Fibroblast of gingiva (primary cell): ENCODE measurements at regions not wholly inside any gene's neighbourhood (a gene's known extent, or its start where the extent isn't known, plus 50 kb on each side); places are given as distances from the start of the nearest gene placed in this dataset.

Experiments used
- DNase-seq: peaks from one replicate; pipeline ENCODE4 v3.0.0-alpha.2; 2011; ENCODE audit warnings: low read depth

GRCh38 chr9:75616052-75616451 lies 274.4 kb upstream of the PCSK5 start:
- DNase-seq = no peak

GRCh38 chr9:75616841-75617566 lies 273.5 kb upstream of the PCSK5 start:
- DNase-seq = no peak

DNA sequence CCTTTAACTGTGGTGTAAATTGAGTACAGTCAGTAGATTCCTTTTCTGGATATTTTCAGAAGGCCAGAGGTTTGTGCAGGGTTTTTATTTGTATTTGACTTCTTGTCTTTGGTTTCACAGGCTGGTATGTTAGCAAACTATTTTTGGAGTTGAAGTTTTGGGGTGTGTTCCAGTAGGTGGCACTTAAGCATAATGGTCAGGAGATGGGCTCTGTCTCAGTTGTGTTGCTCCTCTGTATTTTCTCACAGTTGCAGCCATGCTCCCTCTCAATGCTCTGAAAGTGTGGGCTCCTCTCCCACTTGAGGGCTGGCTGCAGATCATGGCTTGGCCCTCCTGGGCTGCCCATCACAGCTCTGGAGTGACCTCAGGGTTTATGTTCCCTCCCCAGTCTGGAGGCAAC lies 267.0 kb upstream of the PCSK5 start:
- no peak for DNase-seq

GRCh38 chr9:75624998-75625397 lies 265.5 kb upstream of the PCSK5 start:
- DNase-seq = no peak

GRCh38 chr9:75626860-75627259 lies 263.6 kb upstream of the PCSK5 start:
- DNase-seq = peak; percentile 2

DNA sequence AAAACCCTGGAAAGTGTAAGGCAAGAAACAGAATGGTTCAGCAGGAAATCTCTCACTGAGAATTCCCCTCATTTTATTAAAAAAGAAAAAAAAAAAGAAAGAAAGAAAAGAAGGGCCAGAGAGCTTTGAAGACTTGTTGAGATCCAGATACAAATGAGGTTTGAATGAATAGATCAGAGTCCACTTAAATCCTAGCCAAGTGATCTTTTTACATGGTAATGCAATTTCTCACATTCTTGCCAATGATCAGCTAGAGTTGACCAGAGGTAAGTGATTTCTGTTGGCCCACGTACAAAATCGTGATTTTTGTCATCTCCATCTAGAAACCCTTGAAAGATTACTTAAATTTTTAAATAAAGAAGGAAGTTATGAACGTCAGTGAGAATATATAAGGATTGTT lies 261.5 kb upstream of the PCSK5 start:
- DNase-seq = no peak

DNA sequence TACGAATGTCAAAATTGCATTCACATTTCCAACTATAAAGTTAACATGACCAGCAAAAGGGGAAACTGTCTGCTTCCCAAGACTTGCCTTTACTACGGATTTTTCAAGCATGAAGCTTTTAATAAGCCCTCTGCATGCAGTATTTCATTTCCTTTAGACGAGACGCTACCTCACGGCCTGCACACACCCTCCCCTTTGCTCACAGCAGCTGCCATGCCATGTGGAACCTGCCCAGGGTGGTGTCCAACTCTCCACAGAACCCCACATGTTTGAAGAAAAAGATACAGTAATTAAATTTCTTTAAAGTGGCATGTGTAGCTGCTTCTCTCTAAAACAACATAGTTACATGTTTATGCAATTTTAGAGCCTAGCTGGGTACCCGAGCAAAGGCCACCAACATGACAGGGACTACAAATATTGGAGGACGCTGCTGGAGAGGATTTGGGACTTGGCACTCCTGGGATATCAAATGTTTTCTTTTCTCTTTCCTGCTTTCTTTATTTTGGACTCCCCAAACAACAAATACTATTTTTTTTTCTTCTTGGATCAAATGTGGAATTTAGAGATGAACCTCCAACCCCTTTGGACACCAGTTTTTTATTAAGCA lies 256.9 kb upstream of the PCSK5 start:
- no peak for DNase-seq

DNA sequence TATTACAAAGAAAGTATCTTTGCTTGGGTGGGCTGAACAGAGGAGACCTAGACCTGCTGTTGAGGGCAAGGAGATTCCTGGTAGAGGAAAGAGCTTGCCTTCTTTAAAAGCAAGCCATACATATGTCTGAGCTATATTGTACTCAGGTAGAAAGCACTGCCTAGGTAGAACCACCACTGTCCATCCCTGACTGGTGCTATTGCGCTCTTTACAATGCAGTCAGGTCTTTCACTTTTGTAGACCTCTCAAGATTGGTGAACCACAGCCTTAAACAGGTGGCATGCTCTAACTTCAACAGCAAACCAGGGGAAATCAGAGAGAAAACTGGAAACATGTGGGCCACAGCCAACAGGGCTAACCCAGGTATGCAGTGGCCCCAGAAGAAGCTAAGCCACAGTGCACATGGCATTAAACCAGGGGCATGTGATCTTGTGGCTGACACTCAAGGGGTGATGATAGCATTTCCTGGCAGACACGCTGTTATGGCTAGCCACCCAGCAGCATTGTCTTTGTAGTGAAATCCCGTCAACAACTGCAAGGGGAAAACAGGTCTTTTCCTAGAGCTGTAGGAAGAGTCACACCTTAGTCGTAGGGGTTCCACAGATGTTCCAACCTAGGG lies 253.9 kb upstream of the PCSK5 start:
- no peak for DNase-seq

DNA sequence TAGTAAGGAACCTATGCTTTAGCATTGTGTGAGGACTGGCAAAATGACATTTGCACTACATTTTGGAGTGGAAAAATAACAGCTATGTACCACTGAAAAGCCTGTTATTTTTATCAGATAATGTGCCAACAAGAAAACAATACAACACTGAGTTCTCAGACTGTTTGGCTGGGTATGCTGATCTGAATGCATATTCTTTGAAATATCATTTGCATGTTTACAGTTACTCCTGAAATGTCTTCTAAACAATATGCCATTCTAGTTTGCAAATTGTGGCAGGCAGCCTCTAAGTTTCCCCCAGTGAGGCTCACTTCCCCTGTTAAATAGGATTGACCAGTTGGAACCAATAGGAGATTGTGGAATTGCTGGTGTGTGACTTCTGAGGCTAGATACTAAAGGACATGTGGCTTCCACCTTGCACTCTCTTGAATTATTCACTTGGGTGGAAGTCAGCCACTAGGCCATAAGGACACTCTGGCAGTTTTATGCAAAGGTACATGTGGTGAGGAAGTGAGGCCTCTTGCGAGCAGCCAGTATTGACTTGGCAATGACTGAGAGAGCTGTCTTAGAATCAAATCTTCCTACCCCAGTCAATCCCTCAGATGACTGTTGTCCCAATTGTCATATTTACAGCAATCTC lies 250.4 kb upstream of the PCSK5 start:
- DNase-seq = no peak

- no peak for DNase-seq
Measured at GRCh38 chr9:75642522-75642921, 248.0 kb upstream of the PCSK5 start.

DNA sequence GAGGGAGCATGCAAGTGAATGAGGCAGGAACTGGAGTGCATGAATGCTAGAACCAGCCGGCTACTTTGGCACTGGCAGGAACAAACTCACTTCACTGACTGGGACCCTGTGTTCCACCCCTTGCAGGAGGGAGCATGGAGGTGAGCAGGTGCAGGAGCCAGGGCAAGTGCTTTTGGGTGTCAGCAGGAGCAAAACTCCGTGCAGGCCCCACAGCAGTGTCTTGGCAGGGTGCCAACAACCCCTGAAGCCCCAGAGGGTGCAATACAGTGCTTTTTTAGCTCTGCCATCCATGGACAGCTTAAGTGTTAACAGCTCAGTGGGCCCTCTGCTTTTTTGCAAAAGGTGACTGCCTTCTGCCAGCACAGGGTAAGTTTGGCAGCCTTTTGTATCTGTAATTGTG lies 245.8 kb upstream of the PCSK5 start:
- DNase-seq = no peak

- DNase-seq = no peak
Measured at GRCh38 chr9:75648034-75648433, 242.4 kb upstream of the PCSK5 start.

DNA sequence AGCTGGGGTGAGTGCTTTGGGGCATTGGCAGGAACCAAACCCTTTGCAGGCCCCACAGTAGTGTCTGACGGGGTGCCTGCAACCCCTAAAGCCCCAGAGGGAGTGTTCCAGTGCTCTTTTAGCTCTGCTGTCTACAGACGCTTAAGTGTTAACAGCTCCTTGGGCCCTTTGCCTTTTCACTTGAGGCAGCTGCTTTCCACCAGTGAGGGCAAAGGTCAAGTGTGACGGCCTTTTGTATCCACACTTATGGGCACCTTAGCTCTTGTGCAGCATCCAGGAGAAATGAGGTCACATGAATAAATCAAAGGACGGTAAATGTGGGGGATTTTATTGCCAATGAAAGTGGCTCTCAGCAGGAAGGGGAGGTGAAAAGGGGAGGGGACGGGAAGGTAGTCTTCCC lies 241.4 kb upstream of the PCSK5 start:
- DNase-seq = no peak

DNA sequence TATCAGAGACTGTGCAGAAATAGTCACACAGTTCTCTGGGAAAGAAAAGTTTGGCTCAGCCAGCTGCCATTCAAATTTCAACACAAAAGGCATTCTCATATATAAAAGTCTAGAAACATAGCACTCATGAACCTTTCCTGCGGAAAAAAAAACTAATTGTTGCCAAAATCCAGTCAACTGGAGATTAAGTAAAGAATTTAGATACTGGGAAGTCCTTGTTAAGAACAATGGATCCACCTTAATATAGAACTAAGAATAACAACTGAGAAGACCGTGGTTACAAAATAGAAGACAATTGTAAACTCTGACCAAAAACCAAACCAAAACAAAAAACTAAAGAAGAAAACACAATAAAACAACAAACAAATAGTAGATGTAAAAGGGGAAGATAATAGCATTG lies 238.8 kb upstream of the PCSK5 start:
- no peak for DNase-seq

GRCh38 chr9:75653335-75653734 lies 237.1 kb upstream of the PCSK5 start:
- no peak for DNase-seq

GRCh38 chr9:75653750-75654149 lies 236.7 kb upstream of the PCSK5 start:
- DNase-seq = no peak

- no peak for DNase-seq
Measured at GRCh38 chr9:75657015-75657414, 233.5 kb upstream of the PCSK5 start.

DNA sequence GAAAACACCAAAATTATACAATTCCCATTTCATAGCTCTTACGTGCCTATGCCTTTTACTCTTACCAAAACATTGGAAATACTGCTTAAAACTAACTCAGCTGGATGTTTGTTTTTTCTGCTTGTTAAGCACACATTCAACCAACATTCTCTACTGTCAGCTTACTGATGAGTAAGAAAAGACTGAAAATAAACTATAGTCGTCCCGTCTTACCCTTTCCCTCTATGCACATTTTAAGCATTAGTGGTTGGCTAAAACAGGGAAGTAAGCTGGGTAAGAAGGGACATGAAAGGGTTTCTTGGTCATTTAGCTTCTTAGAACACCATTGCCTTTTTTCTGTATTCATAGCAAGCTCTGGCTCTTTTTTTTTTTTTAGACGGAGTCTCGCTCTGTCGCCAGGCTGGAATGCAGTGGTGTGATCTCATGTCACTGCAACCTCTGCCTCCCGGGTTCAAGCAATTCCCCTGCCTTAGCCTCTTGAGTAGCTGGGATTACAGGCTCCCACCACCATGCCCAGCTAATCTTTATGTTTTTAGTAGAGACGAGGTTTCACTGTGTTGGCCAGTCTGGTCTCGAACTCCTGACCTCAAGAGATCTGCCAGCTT lies 232.1 kb upstream of the PCSK5 start:
- DNase-seq = peak; percentile 53

GRCh38 chr9:75664597-75664996 lies 225.9 kb upstream of the PCSK5 start:
- no peak for DNase-seq

- DNase-seq = no peak
Measured at GRCh38 chr9:75666856-75667554, 223.5 kb upstream of the PCSK5 start.

- no peak for DNase-seq
Measured at GRCh38 chr9:75669721-75670120, 220.8 kb upstream of the PCSK5 start.

- no peak for DNase-seq
Measured at GRCh38 chr9:75671354-75671753, 219.1 kb upstream of the PCSK5 start.
